CD14-positive monocyte (primary cell): ENCODE measurements at regions not wholly inside any gene's neighbourhood (a gene's known extent, or its start where the extent isn't known, plus 50 kb on each side); places are given as distances from the start of the nearest gene placed in this dataset.

Source experiments
- DNase-seq, 3 donors: peaks; one replicate each; pipeline ENCODE4 v3.0.0-alpha.2; 2011 to 2022
- H2AFZ ChIP-seq: 2 replicates; pipeline ENCODE4 v1.6.0; 2012; ENCODE audit warnings: mild to moderate bottlenecking, low read depth, low read length, inconsistent platforms; ENCODE audit not compliant: insufficient read depth, poor library complexity, severe bottlenecking
- H3K27ac ChIP-seq, 2 donors: 1 replicate in 1 of 2; 2 replicates in 1 of 2; pipeline ENCODE4 v1.5.1; 2012 to 2013; ENCODE audit warnings: low read length in 2 of 2, control low read depth in 1 of 2, inconsistent platforms in 1 of 2, low read depth in 1 of 2, mild to moderate bottlenecking in 1 of 2
- H3K27me3 ChIP-seq, 2 donors: one replicate each; pipeline versions ENCODE4 v1.6.0 to v1.6.1; 2011 to 2013; ENCODE audit warnings: low read length in 2 of 2; ENCODE audit not compliant: control insufficient read depth in 2 of 2, insufficient read depth in 2 of 2
- H3K36me3 ChIP-seq, 2 donors: replicated peaks in 1 of 2; 1 replicate in 1 of 2; 2 replicates in 1 of 2; pipeline versions ENCODE4 v1.5.1 to v1.6.1; 2012 to 2013; ENCODE audit warnings: low read length in 2 of 2, control low read depth in 1 of 2, inconsistent platforms in 1 of 2, mild to moderate bottlenecking in 1 of 2; ENCODE audit not compliant: insufficient read depth in 2 of 2, control insufficient read depth in 1 of 2
- H3K4me1 ChIP-seq, 2 donors: 1 replicate in 1 of 2; 2 replicates in 1 of 2; pipeline versions ENCODE4 v1.5.1 to v1.6.1; 2012 to 2013; ENCODE audit warnings: low read length in 2 of 2, control low read depth in 1 of 2, inconsistent platforms in 1 of 2, mild to moderate bottlenecking in 1 of 2, moderate library complexity in 1 of 2; ENCODE audit not compliant: insufficient read depth in 2 of 2, control insufficient read depth in 1 of 2
- H3K4me2 ChIP-seq: replicated peaks from 2 replicates; pipeline ENCODE3; 2012; ENCODE audit warnings: low read length, moderate library complexity, mild to moderate bottlenecking; ENCODE audit not compliant: poor library complexity, severe bottlenecking; ENCODE audit errors: extremely low read depth
- H3K4me3 ChIP-seq, 3 experiments: fragments of 200-600 bp in 1 of 3; sonication (generic) in 1 of 3; replicated peaks in 1 of 3; 1 replicate in 2 of 3; 2 replicates in 1 of 3; pipeline ENCODE4 v1.5.1; 2011 to 2013; ENCODE audit warnings: low read length in 3 of 3, mild to moderate bottlenecking in 3 of 3, control low read depth in 2 of 3, low read depth in 2 of 3, inconsistent platforms in 1 of 3, moderate library complexity in 1 of 3
- H3K79me2 ChIP-seq: 2 replicates; pipeline ENCODE4 v1.6.0; 2012; ENCODE audit warnings: mild to moderate bottlenecking, control low read depth, inconsistent platforms, low read length, moderate library complexity; ENCODE audit not compliant: insufficient read depth
- H3K9ac ChIP-seq: 2 replicates; pipeline ENCODE4 v1.6.0; 2017; ENCODE audit warnings: low read length, mild to moderate bottlenecking; ENCODE audit not compliant: insufficient read depth, poor library complexity, severe bottlenecking
- H3K9me3 ChIP-seq, 2 donors: replicated peaks in 1 of 2; 1 replicate in 1 of 2; 2 replicates in 1 of 2; pipeline versions ENCODE4 v1.5.1 to v1.6.1; 2012 to 2013; ENCODE audit warnings: low read length in 2 of 2, control low read depth in 1 of 2; ENCODE audit not compliant: control insufficient read depth in 1 of 2, insufficient read depth in 1 of 2
- H4K20me1 ChIP-seq: 2 replicates; pipeline ENCODE4 v1.6.0; 2012; ENCODE audit warnings: mild to moderate bottlenecking, low read length, control low read depth, moderate library complexity; ENCODE audit not compliant: insufficient read depth
- H3K27ac Mint-ChIP-seq, 7 donors: one replicate each; pipeline ENCODE4 v1.8.0; 2020; ENCODE audit warnings: mild to moderate bottlenecking in 7 of 7, mixed read lengths in 7 of 7, moderate library complexity in 6 of 7, inconsistent platforms in 2 of 7
- H3K27me3 Mint-ChIP-seq, 3 donors: one replicate each; pipeline ENCODE4 v1.8.0; 2021 to 2022; ENCODE audit warnings: low read depth in 3 of 3, mild to moderate bottlenecking in 3 of 3, mixed read lengths in 3 of 3, moderate library complexity in 3 of 3, inconsistent platforms in 1 of 3
- H3K36me3 Mint-ChIP-seq, 2 donors: one replicate each; pipeline ENCODE4 v1.8.0; 2020; ENCODE audit warnings: mixed read lengths in 2 of 2, inconsistent platforms in 1 of 2, mild to moderate bottlenecking in 1 of 2
- H3K4me1 Mint-ChIP-seq: one replicate; pipeline ENCODE4 v1.8.0; 2020; ENCODE audit warnings: mild to moderate bottlenecking, mixed read lengths
- H3K4me3 Mint-ChIP-seq, 2 donors: one replicate each; pipeline ENCODE4 v1.8.0; 2020; ENCODE audit warnings: mild to moderate bottlenecking in 2 of 2, mixed read lengths in 2 of 2, moderate library complexity in 1 of 2
- H3K9me3 Mint-ChIP-seq, 7 donors: one replicate each; pipeline ENCODE4 v1.8.0; 2020 to 2022; ENCODE audit warnings: mixed read lengths in 7 of 7, mild to moderate bottlenecking in 6 of 7, moderate library complexity in 6 of 7, inconsistent platforms in 2 of 7
- CTCF ChIP-seq: fragments of 200-600 bp; IDR thresholded peaks from one replicate; pipeline ENCODE4 v1.8.0; 2022; ENCODE audit warnings: antibody characterized with exemption, mild to moderate bottlenecking
- WGBS: methylation state at CpG from one replicate; pipeline ENCODE4 v1.1.5; 2013; ENCODE audit warnings: missing lambda C conversion rate; ENCODE audit not compliant: insufficient coverage; 5-methylcytosine and 5-hydroxymethylcytosine counted together
- intact Hi-C, 2 donors: fragments of 100-400 bp; cut with micrococcal nuclease; formaldehyde crosslinking; loops; one replicate each; pipeline versions ENCODE4 v1.15.0 to v1.15.1; 2023

DNA sequence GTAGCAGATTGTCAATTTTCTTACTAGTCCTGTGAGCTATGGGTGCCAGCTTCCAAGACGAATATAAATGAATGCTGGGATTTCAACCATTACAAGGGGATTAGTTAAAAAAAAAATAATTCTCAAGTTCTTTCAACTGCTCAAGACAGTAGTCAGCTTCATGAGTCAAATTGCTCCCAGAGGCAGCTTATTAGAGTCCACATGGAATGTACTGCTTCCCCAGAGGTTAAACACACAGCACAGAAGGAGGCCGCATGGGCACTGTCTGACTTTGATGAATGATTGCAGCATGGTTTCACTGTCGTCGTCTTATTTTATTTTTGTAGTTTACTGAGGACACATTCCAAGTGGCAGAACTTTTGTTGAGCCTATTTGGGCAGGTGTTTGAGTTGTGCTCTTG is 563.2 kb downstream of the TMEM135 start:
- Histone ChIP-seq H3K79me2 (no peaks in the 10 kb centered on the region), H3K4me2 (no peak overlapping the region), H3K4me3 (no peak overlapping the region), H3K36me3 (no peaks in the 10 kb centered on the region), H3K27ac (no peak overlapping the region), H3K9me3 (peaks cover 4% of the 10 kb centered on the region in 2 donors), H2AFZ (no peak overlapping the region), H3K27me3 (no peaks in the 10 kb centered on the region), H3K4me1 (no peaks in the 10 kb centered on the region), H4K20me1 (no peaks in the 10 kb centered on the region), H3K9ac (no peak overlapping the region)
- peak overlapping the region in 1 of 7 donors; percentile 33 for H3K27ac Mint-ChIP-seq
- no peaks in the 10 kb centered on the region for H3K27me3 Mint-ChIP-seq
- no peak for DNase-seq
- no peak for TF ChIP-seq CTCF
- intact Hi-C loops, result no loop called here
- WGBS, result 86% methylated on average over 3 of the region's 4 CpGs
- peaks cover 0 to 10% (median 3%) of the 10 kb centered on the region in 7 donors for H3K9me3 Mint-ChIP-seq
- no peaks in the 10 kb centered on the region for H3K4me1 Mint-ChIP-seq
- no peak overlapping the region for H3K4me3 Mint-ChIP-seq
- no peaks in the 10 kb centered on the region for H3K36me3 Mint-ChIP-seq

DNA sequence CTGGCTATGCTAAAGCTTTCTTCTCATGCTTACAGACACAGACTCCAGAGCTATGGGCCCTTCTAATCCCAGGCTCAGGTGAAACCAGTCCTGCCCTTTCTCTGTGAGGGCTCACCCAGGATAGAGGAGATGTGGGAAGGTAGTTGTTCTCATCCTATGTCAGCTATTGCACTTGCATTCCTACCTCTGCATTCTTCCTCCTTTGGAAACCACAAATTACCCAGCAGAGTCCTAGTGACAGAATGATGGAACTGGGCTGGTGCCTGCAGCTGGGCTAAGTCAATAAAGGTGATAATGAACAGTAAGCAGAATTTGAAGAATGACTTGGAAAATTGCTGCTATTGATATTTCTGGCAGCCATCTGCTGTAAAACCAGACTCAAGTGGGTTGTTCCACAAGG is 560.0 kb downstream of the TMEM135 start:
- Mint-ChIP-seq H3K4me1 (no peaks in the 10 kb centered on the region), H3K27me3 (no peaks in the 10 kb centered on the region), H3K27ac (no peak overlapping the region), H3K4me3 (no peak overlapping the region), H3K36me3 (no peaks in the 10 kb centered on the region), H3K9me3 (peaks cover 0 to 8% (median 4%) of the 10 kb centered on the region in 7 donors)
- Histone ChIP-seq H3K79me2 (no peaks in the 10 kb centered on the region), H3K4me1 (no peaks in the 10 kb centered on the region), H2AFZ (no peak overlapping the region), H3K9ac (no peak overlapping the region), H3K4me3 (no peak overlapping the region), H3K36me3 (no peaks in the 10 kb centered on the region), H3K27me3 (no peaks in the 10 kb centered on the region), H3K27ac (no peak overlapping the region), H3K4me2 (no peak overlapping the region), H4K20me1 (no peaks in the 10 kb centered on the region), H3K9me3 (no peaks in the 10 kb centered on the region)
- DNase-seq, result no peak
- intact Hi-C loops, result no loop called here
- TF ChIP-seq CTCF, result no peak
